ENCODE measurements at regions not wholly inside any gene's neighbourhood (a gene's known extent, or its start where the extent isn't known, plus 50 kb on each side); places are given as distances from the start of the nearest gene placed in this dataset.

- no peaks in the 10 kb centered on the region for H3K9me1 ChIP-seq (ENCODE audit: control insufficient read depth, extremely low read depth, insufficient read depth, low read length)
- H3K79me2 ChIP-seq (ENCODE audit: control insufficient read depth, insufficient read depth, low read length): no peaks in the 10 kb centered on the region
- H3K9me3 ChIP-seq (ENCODE audit: control insufficient read depth, low read depth, low read length): peaks cover 5% of the 10 kb centered on the region
- H3K36me3 ChIP-seq (ENCODE audit: control insufficient read depth in 2 of 2, extremely low read depth in 1 of 2, insufficient read depth in 2 of 2, low read length in 2 of 2): no peaks in the 10 kb centered on the region
- H3K27me3 ChIP-seq (ENCODE audit: control insufficient read depth, extremely low read depth, insufficient read depth, low read length): peaks cover 13% of the 10 kb centered on the region
- no peak for FAIRE-seq
- no peaks in the 10 kb centered on the region for H3K4me1 ChIP-seq (ENCODE audit: control insufficient read depth, extremely low read depth, insufficient read depth, low read length)
- H3K9ac ChIP-seq (ENCODE audit: control insufficient read depth, extremely low read depth, insufficient read depth, low read length): no peak overlapping the region
- H3K27ac ChIP-seq (ENCODE audit: control insufficient read depth, insufficient read depth, low read length): no peak overlapping the region
- no peak overlapping the region for H3K4me2 ChIP-seq (ENCODE audit: control insufficient read depth, extremely low read depth, insufficient read depth, low read depth, low read length)
- TF ChIP-seq CTCF (optimal IDR thresholded peaks at IDR 0.05 in 1 of 3, IDR thresholded peaks at IDR 0.05 in 1 of 3, conservative IDR thresholded peaks at IDR 0.05 in 1 of 3; ENCODE audit: extremely low read depth in 1 of 3, insufficient read depth in 2 of 3, low read length in 3 of 3) (no peak), EZH2 (IDR thresholded peaks at IDR 0.05; ENCODE audit: low read length) (no peak)
- H2AFZ ChIP-seq (ENCODE audit: control insufficient read depth, low read length): no peak overlapping the region
- dilution Hi-C loops (cut with MboI; ENCODE audit: extremely low pct_ligation_motif_present, low sequenced_read_pairs): no loop called here
- DNase-seq (ENCODE audit: low read depth, low spot score): no peak
- H4K20me1 ChIP-seq (ENCODE audit: control insufficient read depth, extremely low read depth, insufficient read depth, low read length): no peaks in the 10 kb centered on the region
- H3K4me3 ChIP-seq (ENCODE audit: control insufficient read depth in 2 of 3, extremely low read depth in 1 of 3, insufficient read depth in 2 of 3, low read depth in 1 of 3, low read length in 3 of 3): no peak overlapping the region
These were observed 123.1 kb downstream of the ZNF664 start for GRCh38 chr12:124096109-124096508.

GRCh38 chr12:124096869-124097434 lies 123.9 kb downstream of the ZNF664 start:
- Histone ChIP-seq H3K79me2 (ENCODE audit: control insufficient read depth, insufficient read depth, low read length) (no peaks in the 10 kb centered on the region), H3K4me2 (ENCODE audit: control insufficient read depth, extremely low read depth, insufficient read depth, low read depth, low read length) (no peak overlapping the region), H2AFZ (ENCODE audit: control insufficient read depth, low read length) (no peak overlapping the region), H3K36me3 (ENCODE audit: control insufficient read depth in 2 of 2, extremely low read depth in 1 of 2, insufficient read depth in 2 of 2, low read length in 2 of 2) (no peaks in the 10 kb centered on the region), H3K27me3 (ENCODE audit: control insufficient read depth, extremely low read depth, insufficient read depth, low read length) (peaks cover 13% of the 10 kb centered on the region), H3K4me3 (ENCODE audit: control insufficient read depth in 2 of 3, extremely low read depth in 1 of 3, insufficient read depth in 2 of 3, low read depth in 1 of 3, low read length in 3 of 3) (no peak overlapping the region), H3K9me3 (ENCODE audit: control insufficient read depth, low read depth, low read length) (peaks cover 5% of the 10 kb centered on the region), H3K9me1 (ENCODE audit: control insufficient read depth, extremely low read depth, insufficient read depth, low read length) (no peaks in the 10 kb centered on the region), H4K20me1 (ENCODE audit: control insufficient read depth, extremely low read depth, insufficient read depth, low read length) (no peaks in the 10 kb centered on the region), H3K4me1 (ENCODE audit: control insufficient read depth, extremely low read depth, insufficient read depth, low read length) (no peaks in the 10 kb centered on the region), H3K27ac (ENCODE audit: control insufficient read depth, insufficient read depth, low read length) (no peak overlapping the region), H3K9ac (ENCODE audit: control insufficient read depth, extremely low read depth, insufficient read depth, low read length) (no peak overlapping the region)
- FAIRE-seq: no peak
- TF ChIP-seq CTCF (optimal IDR thresholded peaks at IDR 0.05 in 1 of 3, IDR thresholded peaks at IDR 0.05 in 1 of 3, conservative IDR thresholded peaks at IDR 0.05 in 1 of 3; ENCODE audit: extremely low read depth in 1 of 3, insufficient read depth in 2 of 3, low read length in 3 of 3): no peak
- no peak for TF ChIP-seq EZH2 (IDR thresholded peaks at IDR 0.05; ENCODE audit: low read length)
- dilution Hi-C loops (cut with MboI; ENCODE audit: extremely low pct_ligation_motif_present, low sequenced_read_pairs): no loop called here
- DNase-seq (ENCODE audit: low read depth, low spot score): no peak

All from keratinocyte (primary cell).